HG03342 (cell line): ENCODE measurements at regions not wholly inside any gene's neighbourhood (a gene's known extent, or its start where the extent isn't known, plus 50 kb on each side); places are given as distances from the start of the nearest gene placed in this dataset.

Experiments
- ATAC-seq: cut with Tn5 transposase; IDR thresholded peaks from one replicate; pipeline ENCODE4 v1.9.1; 2021; ENCODE audit warnings: mild to moderate bottlenecking, moderate library complexity; ENCODE audit not compliant: unreplicated experiment

- no peak for ATAC-seq
These were observed 154.2 kb downstream of the DLL1 start for GRCh38 chr6:170136541-170137175.

- ATAC-seq = no peak
These were observed 154.9 kb downstream of the DLL1 start for GRCh38 chr6:170135821-170136471.

- ATAC-seq = no peak
These were observed 155.4 kb downstream of the DLL1 start for GRCh38 chr6:170135461-170135820.

GRCh38 chr6:170134471-170135440 is 156.1 kb downstream of the DLL1 start:
- ATAC-seq = no peak

- ATAC-seq = no peak
These were observed 156.8 kb downstream of the DLL1 start for GRCh38 chr6:170134031-170134470.

- ATAC-seq = no peak
These were observed 158.3 kb downstream of the DLL1 start for GRCh38 chr6:170132561-170132991.

GRCh38 chr6:170132011-170132521 is 158.8 kb downstream of the DLL1 start:
- ATAC-seq = no peak

- ATAC-seq = no peak
These were observed 159.5 kb downstream of the DLL1 start for GRCh38 chr6:170131351-170131750.

GRCh38 chr6:170130771-170131241 is 160.1 kb downstream of the DLL1 start:
- no peak for ATAC-seq

- no peak for ATAC-seq
These were observed 160.7 kb downstream of the DLL1 start for GRCh38 chr6:170130201-170130621.

- ATAC-seq = no peak
These were observed 161.1 kb downstream of the DLL1 start for GRCh38 chr6:170129691-170130171.

GRCh38 chr6:170128811-170129681 is 161.8 kb downstream of the DLL1 start:
- no peak for ATAC-seq

GRCh38 chr6:170128346-170128745 is 162.5 kb downstream of the DLL1 start:
- no peak for ATAC-seq

- no peak for ATAC-seq
These were observed 163.7 kb downstream of the DLL1 start for GRCh38 chr6:170127151-170127550.

GRCh38 chr6:170125456-170126300 is 165.2 kb downstream of the DLL1 start:
- no peak for ATAC-seq

- no peak for ATAC-seq
These were observed 166.0 kb downstream of the DLL1 start for GRCh38 chr6:170124836-170125235.

GRCh38 chr6:170124150-170124549 is 166.7 kb downstream of the DLL1 start:
- no peak for ATAC-seq

GRCh38 chr6:170122651-170123050 is 168.2 kb downstream of the DLL1 start:
- ATAC-seq = no peak
